B cell (primary cell): ENCODE measurements at regions not wholly inside any gene's neighbourhood (a gene's known extent, or its start where the extent isn't known, plus 50 kb on each side); places are given as distances from the start of the nearest gene placed in this dataset.

Experiments used
- ATAC-seq: fragments of 200-7000 bp; cut with Tn5 transposase; one replicate; pipeline ENCODE4 v1.10.0; 2021; ENCODE audit warnings: low read depth, mild to moderate bottlenecking, moderate number of reproducible peaks, moderate library complexity
- CTCF ChIA-PET: fragments of 350-600 bp; sonication (Branson Sonifier 250); formaldehyde crosslinking; loops from one replicate; lab custom pipeline; 2021; ENCODE audit warnings: antibody characterized with exemption, inconsistent platforms; lab: Charles Lee
- POLR2A ChIA-PET: fragments of 350-600 bp; sonication (Branson Sonifier 250); formaldehyde crosslinking; loops from one replicate; lab custom pipeline; 2021; ENCODE audit warnings: antibody characterized with exemption; lab: Charles Lee
- DNase-seq: peaks from one replicate; pipeline ENCODE4 v3.0.0; 2013
- H2AFZ ChIP-seq: 2 replicates; pipeline ENCODE4 v1.6.1; 2012; ENCODE audit warnings: mild to moderate bottlenecking, low read depth, low read length; ENCODE audit not compliant: insufficient read depth, poor library complexity, severe bottlenecking
- H3K27ac ChIP-seq, 2 donors: 1 replicate in 1 of 2; 2 replicates in 1 of 2; pipeline ENCODE4 v1.5.1; 2012 to 2013; ENCODE audit warnings: low read length in 2 of 2, mild to moderate bottlenecking in 2 of 2, moderate library complexity in 1 of 2
- H3K27me3 ChIP-seq, 4 experiments: fragments of 200-600 bp in 1 of 4; sonication (generic) in 1 of 4; replicated peaks in 1 of 4; 1 replicate in 2 of 4; 2 replicates in 2 of 4; pipeline versions ENCODE4 v1.6.1 to v1.7.0; 2013 to 2016; ENCODE audit warnings: low read length in 3 of 4, mild to moderate bottlenecking in 2 of 4, mixed read lengths in 1 of 4, moderate library complexity in 1 of 4; ENCODE audit not compliant: insufficient read depth in 4 of 4, control insufficient read depth in 3 of 4; ENCODE audit errors: control extremely low read depth in 1 of 4
- H3K36me3 ChIP-seq, 2 experiments: replicated peaks in 1 of 2; 1 replicate in 1 of 2; 2 replicates in 1 of 2; pipeline versions ENCODE4 v1.6.1 to v1.7.1; 2013; ENCODE audit warnings: low read length in 1 of 2; ENCODE audit not compliant: insufficient read depth in 2 of 2, control insufficient read depth in 1 of 2; ENCODE audit errors: control extremely low read depth in 1 of 2, extremely low read depth in 1 of 2
- H3K4me1 ChIP-seq, 2 donors: fragments of 200-600 bp in 1 of 2; sonication (generic) in 1 of 2; 1 replicate in 1 of 2; 2 replicates in 1 of 2; pipeline versions ENCODE4 v1.5.1 to v1.6.1; 2013 to 2017; ENCODE audit warnings: low read length in 2 of 2; ENCODE audit not compliant: control insufficient read depth in 2 of 2, insufficient read depth in 2 of 2
- H3K4me2 ChIP-seq: replicated peaks from 2 replicates; pipeline ENCODE3; 2012; ENCODE audit warnings: mild to moderate bottlenecking, low read depth, low read length; ENCODE audit not compliant: poor library complexity, severe bottlenecking
- H3K4me3 ChIP-seq, 5 experiments: fragments of 200-600 bp in 1 of 5; sonication (generic) in 1 of 5; 1 replicate in 3 of 5; 2 replicates in 2 of 5; pipeline versions ENCODE4 v1.5.1 to v1.7.0; 2011 to 2016; ENCODE audit warnings: low read length in 4 of 5, mild to moderate bottlenecking in 4 of 5, low read depth in 2 of 5, control low read depth in 1 of 5, moderate library complexity in 1 of 5; ENCODE audit not compliant: insufficient read depth in 1 of 5; ENCODE audit errors: control extremely low read depth in 1 of 5, extremely low read depth in 1 of 5
- H3K79me2 ChIP-seq: fragments of 200-600 bp; sonication (generic); one replicate; pipeline ENCODE4 v1.6.0; 2016; ENCODE audit warnings: low read length; ENCODE audit not compliant: control insufficient read depth, insufficient read depth
- H3K9ac ChIP-seq: fragments of 200-600 bp; sonication (generic); 2 replicates; pipeline ENCODE4 v1.6.1; 2017; ENCODE audit warnings: mild to moderate bottlenecking, low read length, moderate library complexity
- H3K9me3 ChIP-seq, 3 donors: one replicate each; pipeline versions ENCODE4 v1.6.1 to v1.7.1; 2013; ENCODE audit warnings: low read length in 2 of 3; ENCODE audit not compliant: control insufficient read depth in 2 of 3, insufficient read depth in 1 of 3; ENCODE audit errors: control extremely low read depth in 1 of 3
- H4K20me1 ChIP-seq: 2 replicates; pipeline ENCODE4 v1.6.0; 2012; ENCODE audit warnings: mild to moderate bottlenecking, low read length; ENCODE audit not compliant: insufficient read depth, control insufficient read depth, poor library complexity, severe bottlenecking
- H3K27ac Mint-ChIP-seq: one replicate; pipeline ENCODE4 v1.8.0; 2021; ENCODE audit warnings: mixed read lengths
- H3K27me3 Mint-ChIP-seq: one replicate; pipeline ENCODE4 v1.8.0; 2021; ENCODE audit warnings: mixed read lengths
- H3K4me1 Mint-ChIP-seq: one replicate; pipeline ENCODE4 v1.8.0; 2021; ENCODE audit warnings: mixed read lengths
- H3K4me3 Mint-ChIP-seq: one replicate; pipeline ENCODE4 v1.8.0; 2021; ENCODE audit warnings: mixed read lengths
- H3K9me3 Mint-ChIP-seq: one replicate; pipeline ENCODE4 v1.8.0; 2022; ENCODE audit warnings: mixed read lengths; ENCODE audit not compliant: insufficient read depth
- EZH2 ChIP-seq: IDR thresholded peaks from 2 replicates; pipeline ENCODE4 v1.6.1; 2012; ENCODE audit warnings: borderline replicate concordance, low read depth, mild to moderate bottlenecking, moderate library complexity, low read length; ENCODE audit not compliant: insufficient read depth, poor library complexity, severe bottlenecking
- WGBS: methylation state at CpG from one replicate; pipeline ENCODE4 v1.1.5; 2013; ENCODE audit warnings: missing lambda C conversion rate; ENCODE audit not compliant: insufficient coverage; 5-methylcytosine and 5-hydroxymethylcytosine counted together
- intact Hi-C: fragments of 100-400 bp; cut with micrococcal nuclease; formaldehyde crosslinking; loops from one replicate; pipeline ENCODE4 v1.10.0; 2022
- TF ChIP-seq, protein P1 (sequence below): fragments of 200-600 bp; IDR thresholded peaks from one replicate; pipeline ENCODE4 v1.8.0; 2022; ENCODE audit warnings: antibody characterized with exemption, mild to moderate bottlenecking

DNA sequence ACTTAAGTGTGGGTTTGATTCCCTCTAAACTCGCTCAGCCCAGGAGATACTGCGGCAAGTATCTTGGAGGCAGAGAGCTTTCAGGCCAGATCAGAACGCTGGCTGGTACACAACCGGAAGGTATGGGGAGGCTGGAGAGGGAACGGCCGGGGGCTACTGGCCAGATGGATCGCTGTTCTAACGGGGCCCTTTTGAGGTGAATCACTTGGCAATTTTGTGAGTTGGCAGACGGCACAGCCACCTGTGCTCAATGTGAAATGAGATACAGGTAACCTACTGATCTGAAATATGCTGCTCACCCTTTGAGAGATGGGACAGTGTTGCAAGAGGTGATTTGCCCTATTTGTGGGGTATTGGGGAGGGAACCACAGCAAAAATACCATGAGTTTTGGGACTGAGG is 622.9 kb upstream of the RBFOX1 start:
- intact Hi-C loops: no loop called here
- DNase-seq: no peak
- Histone ChIP-seq H2AFZ (no peak overlapping the region), H3K9me3 (peaks cover 0 to 6% (median 0%) of the 10 kb centered on the region in 3 donors), H3K27me3 (no peaks in the 10 kb centered on the region), H3K4me3 (no peak overlapping the region), H3K79me2 (no peaks in the 10 kb centered on the region), H4K20me1 (no peaks in the 10 kb centered on the region), H3K9ac (no peak overlapping the region), H3K4me1 (no peaks in the 10 kb centered on the region), H3K36me3 (no peaks in the 10 kb centered on the region), H3K4me2 (no peak overlapping the region), H3K27ac (no peak overlapping the region)
- no peaks in the 10 kb centered on the region for H3K27me3 Mint-ChIP-seq
- ATAC-seq: no peak
- no peak for TF ChIP-seq EZH2
- TF ChIP-seq, protein P1, sequence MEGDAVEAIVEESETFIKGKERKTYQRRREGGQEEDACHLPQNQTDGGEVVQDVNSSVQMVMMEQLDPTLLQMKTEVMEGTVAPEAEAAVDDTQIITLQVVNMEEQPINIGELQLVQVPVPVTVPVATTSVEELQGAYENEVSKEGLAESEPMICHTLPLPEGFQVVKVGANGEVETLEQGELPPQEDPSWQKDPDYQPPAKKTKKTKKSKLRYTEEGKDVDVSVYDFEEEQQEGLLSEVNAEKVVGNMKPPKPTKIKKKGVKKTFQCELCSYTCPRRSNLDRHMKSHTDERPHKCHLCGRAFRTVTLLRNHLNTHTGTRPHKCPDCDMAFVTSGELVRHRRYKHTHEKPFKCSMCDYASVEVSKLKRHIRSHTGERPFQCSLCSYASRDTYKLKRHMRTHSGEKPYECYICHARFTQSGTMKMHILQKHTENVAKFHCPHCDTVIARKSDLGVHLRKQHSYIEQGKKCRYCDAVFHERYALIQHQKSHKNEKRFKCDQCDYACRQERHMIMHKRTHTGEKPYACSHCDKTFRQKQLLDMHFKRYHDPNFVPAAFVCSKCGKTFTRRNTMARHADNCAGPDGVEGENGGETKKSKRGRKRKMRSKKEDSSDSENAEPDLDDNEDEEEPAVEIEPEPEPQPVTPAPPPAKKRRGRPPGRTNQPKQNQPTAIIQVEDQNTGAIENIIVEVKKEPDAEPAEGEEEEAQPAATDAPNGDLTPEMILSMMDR: no peak
- H3K4me1 Mint-ChIP-seq: no peaks in the 10 kb centered on the region
- POLR2A ChIA-PET: no interaction called here
- no peak overlapping the region for H3K4me3 Mint-ChIP-seq
- CTCF ChIA-PET: no interaction called here
- 100% methylated on average over 9 of the region's 9 CpGs for WGBS
- H3K27ac Mint-ChIP-seq: no peak overlapping the region
- peaks cover 3% of the 10 kb centered on the region for H3K9me3 Mint-ChIP-seq

DNA sequence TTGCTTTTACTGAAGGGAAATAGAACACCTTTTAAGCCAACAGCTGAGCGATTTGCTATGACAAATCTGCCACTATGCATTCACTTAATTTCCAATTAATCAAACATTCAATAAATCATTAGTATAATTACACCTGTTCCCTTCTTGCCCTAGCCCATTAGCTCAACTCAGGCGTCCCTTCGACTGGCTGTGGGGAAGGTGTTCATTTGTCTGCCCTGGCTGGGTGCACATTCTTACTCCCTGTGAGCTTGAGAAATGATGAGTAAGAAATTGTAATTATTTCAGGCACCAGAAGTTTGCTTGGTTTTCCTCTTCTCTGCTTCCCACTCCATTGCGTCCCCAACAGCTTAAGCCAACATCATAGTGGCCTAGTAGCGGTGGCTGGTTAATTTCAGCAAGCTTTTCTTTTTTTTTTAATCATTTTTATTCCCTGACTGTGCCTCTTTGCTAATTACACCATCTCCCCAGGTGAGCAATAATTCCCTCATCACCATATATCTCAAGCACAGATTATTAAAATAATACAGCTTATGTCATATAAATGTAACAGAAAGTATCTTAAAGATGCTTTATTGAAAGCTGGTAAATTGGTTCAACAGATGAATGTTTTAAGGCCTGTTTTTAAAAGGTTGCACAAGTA is 623.9 kb upstream of the RBFOX1 start:
- no peaks in the 10 kb centered on the region for H3K36me3 ChIP-seq
- no peaks in the 10 kb centered on the region for H3K79me2 ChIP-seq
- no peak overlapping the region for H3K9ac ChIP-seq
- H2AFZ ChIP-seq: no peak overlapping the region
- TF ChIP-seq EZH2: no peak
- TF ChIP-seq, protein P1: no peak
- no peak overlapping the region for H3K4me2 ChIP-seq
- H3K4me1 ChIP-seq: no peaks in the 10 kb centered on the region
- DNase-seq (no peak), ATAC-seq (no peak)
- Mint-ChIP-seq H3K27me3 (no peaks in the 10 kb centered on the region), H3K4me3 (no peak overlapping the region), H3K27ac (no peak overlapping the region), H3K4me1 (no peaks in the 10 kb centered on the region), H3K9me3 (no peaks in the 10 kb centered on the region)
- H4K20me1 ChIP-seq: no peaks in the 10 kb centered on the region
- ChIA-PET CTCF (no interaction called here), POLR2A (no interaction called here)
- no peaks in the 10 kb centered on the region for H3K27me3 ChIP-seq
- intact Hi-C loops: no loop called here
- peaks cover 0 to 7% (median 0%) of the 10 kb centered on the region in 3 donors for H3K9me3 ChIP-seq
- WGBS: 77% methylated on average over 3 of the region's 5 CpGs
- H3K4me3 ChIP-seq: no peak overlapping the region
- no peak overlapping the region for H3K27ac ChIP-seq
